ENCODE measurements at regions not wholly inside any gene's neighbourhood (a gene's known extent, or its start where the extent isn't known, plus 50 kb on each side); places are given as distances from the start of the nearest gene placed in this dataset.

DNA sequence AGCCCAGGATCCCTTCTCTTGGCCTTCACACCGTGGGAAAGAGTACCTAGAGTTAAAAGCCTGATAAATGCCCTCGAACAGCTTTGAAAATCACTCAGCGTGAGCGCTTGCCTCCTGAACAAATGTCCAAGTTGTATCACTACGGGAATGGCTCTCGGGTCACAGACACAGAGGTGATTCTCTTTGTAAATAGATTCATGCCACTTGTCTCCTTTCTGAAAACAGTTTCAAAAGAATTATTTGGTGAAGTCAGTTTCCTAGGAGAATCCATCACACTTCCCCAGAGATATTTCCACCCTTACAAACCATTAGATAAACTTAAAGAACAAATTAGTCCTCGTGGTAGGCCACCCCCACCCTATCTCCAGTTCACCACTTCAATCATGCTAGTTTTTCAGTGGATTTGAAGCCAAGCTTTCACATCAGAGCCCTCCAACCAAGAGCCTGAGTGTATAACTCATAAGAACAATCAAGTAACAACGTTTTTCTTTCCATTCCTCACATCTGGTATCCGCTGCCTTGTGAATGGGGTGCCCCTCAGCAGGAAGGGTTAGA, 132.9 kb downstream of the SLC30A10 start:
- intact Hi-C loops (cut with micrococcal nuclease), result no loop called here

GRCh38 chr1:219794085-219794743, 134.1 kb downstream of the SLC30A10 start:
- no peak for DNase-seq (ENCODE audit: low spot score)
- H3K4me3 Mint-ChIP-seq, result no peak overlapping the region
- no peaks in the 10 kb centered on the region for H3K36me3 Mint-ChIP-seq (ENCODE audit: low read depth)
- intact Hi-C loops (cut with micrococcal nuclease), result no loop called here
- peaks cover 2% of the 10 kb centered on the region for H3K27me3 Mint-ChIP-seq (ENCODE audit: insufficient read depth)
- H3K27ac Mint-ChIP-seq, result no peak overlapping the region
- H3K9me3 Mint-ChIP-seq, result no peaks in the 10 kb centered on the region
- no peaks in the 10 kb centered on the region for H3K4me1 Mint-ChIP-seq (ENCODE audit: low read depth)

More for the DNA sequence above, 132.9 kb downstream of the SLC30A10 start:
- no peaks in the 10 kb centered on the region for H3K9me3 Mint-ChIP-seq
- H3K4me3 Mint-ChIP-seq, result no peak overlapping the region
- no peaks in the 10 kb centered on the region for H3K36me3 Mint-ChIP-seq (ENCODE audit: low read depth)
- H3K27me3 Mint-ChIP-seq (ENCODE audit: insufficient read depth), result peaks cover 2% of the 10 kb centered on the region
- no peaks in the 10 kb centered on the region for H3K4me1 Mint-ChIP-seq (ENCODE audit: low read depth)
- DNase-seq (ENCODE audit: low spot score), result no peak
- H3K27ac Mint-ChIP-seq, result no peak overlapping the region

GRCh38 chr1:219792337-219793021, 135.9 kb downstream of the SLC30A10 start:
- H3K27ac Mint-ChIP-seq, result no peak overlapping the region
- intact Hi-C loops (cut with micrococcal nuclease), result no loop called here
- no peak for DNase-seq (ENCODE audit: low spot score)
- H3K4me3 Mint-ChIP-seq, result no peak overlapping the region
- no peaks in the 10 kb centered on the region for H3K9me3 Mint-ChIP-seq
- H3K36me3 Mint-ChIP-seq (ENCODE audit: low read depth), result no peaks in the 10 kb centered on the region
- H3K4me1 Mint-ChIP-seq (ENCODE audit: low read depth), result no peaks in the 10 kb centered on the region
- H3K27me3 Mint-ChIP-seq (ENCODE audit: insufficient read depth), result peaks cover 2% of the 10 kb centered on the region

- Mint-ChIP-seq H3K27ac (no peak overlapping the region), H3K4me1 (ENCODE audit: low read depth) (no peaks in the 10 kb centered on the region), H3K27me3 (ENCODE audit: insufficient read depth) (peaks cover under 1% of the 10 kb centered on the region), H3K4me3 (no peak overlapping the region), H3K9me3 (no peaks in the 10 kb centered on the region), H3K36me3 (ENCODE audit: low read depth) (no peaks in the 10 kb centered on the region)
- intact Hi-C loops (cut with micrococcal nuclease), result no loop called here
- no peak for DNase-seq (ENCODE audit: low spot score)
These were observed 136.6 kb downstream of the SLC30A10 start for GRCh38 chr1:219791766-219792165.

DNA sequence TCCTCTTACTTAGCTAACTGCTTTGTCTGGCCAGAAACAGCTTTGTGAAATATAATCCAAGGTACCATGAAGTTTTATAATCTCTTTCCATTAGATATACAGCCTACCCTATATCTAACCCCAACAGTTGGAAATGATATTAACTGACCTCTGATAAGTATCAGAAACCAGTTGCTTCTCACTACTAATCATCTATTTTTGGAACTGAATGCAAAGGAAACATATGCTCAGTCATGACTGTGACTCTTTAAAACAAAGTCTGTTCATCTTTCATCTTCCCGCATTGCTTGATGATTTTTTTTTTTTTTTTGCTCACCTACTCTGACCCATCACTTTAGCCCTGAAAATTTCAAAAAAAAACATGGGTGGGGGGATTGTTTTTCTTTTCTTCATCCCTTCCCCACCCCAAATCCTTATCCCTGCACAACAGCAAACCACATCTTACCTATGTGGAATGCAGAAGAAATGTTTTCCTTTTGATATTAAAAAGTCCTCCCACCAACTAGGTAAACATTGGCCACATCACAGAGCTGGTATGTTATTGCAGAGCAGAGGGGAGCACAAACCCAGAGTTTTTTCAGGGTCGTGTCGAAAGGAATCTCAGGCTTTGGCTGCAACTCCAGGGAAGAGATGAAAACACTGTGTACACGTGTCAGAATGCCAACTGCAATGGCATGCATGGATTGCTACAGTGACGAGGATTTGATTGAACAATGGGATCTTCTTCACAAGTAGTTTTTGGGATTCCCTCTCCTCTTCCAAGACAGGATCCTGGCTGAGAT, 137.3 kb downstream of the SLC30A10 start:
- Mint-ChIP-seq H3K27me3 (ENCODE audit: insufficient read depth) (no peaks in the 10 kb centered on the region), H3K9me3 (peaks cover 2% of the 10 kb centered on the region), H3K36me3 (ENCODE audit: low read depth) (no peaks in the 10 kb centered on the region), H3K27ac (no peak overlapping the region), H3K4me3 (no peak overlapping the region), H3K4me1 (ENCODE audit: low read depth) (no peaks in the 10 kb centered on the region)
- intact Hi-C loops (cut with micrococcal nuclease), result no loop called here
- DNase-seq (ENCODE audit: low spot score), result no peak

DNA sequence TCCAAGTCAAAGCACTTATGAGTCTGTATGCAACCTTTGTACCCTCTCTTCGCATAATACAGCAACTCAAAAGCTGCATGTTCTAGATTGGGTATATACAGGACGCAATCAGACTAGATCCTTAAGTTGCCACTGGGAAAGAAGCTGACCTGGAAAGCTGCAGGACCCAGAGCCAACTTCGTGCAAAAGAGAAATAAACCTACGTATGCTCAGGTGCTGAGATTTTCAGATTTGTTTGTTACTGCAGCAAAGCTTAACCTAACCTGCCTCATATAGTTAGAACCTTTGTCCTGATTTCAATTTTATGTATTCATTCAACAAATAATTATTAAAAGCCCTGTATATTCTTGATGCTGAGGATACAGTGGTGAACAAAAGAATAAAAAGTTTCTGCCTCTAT, 139.7 kb downstream of the SLC30A10 start:
- intact Hi-C loops (cut with micrococcal nuclease), result no loop called here
- no peak overlapping the region for H3K27ac Mint-ChIP-seq

GRCh38 chr1:219788091-219788490, 140.3 kb downstream of the SLC30A10 start:
- H3K36me3 Mint-ChIP-seq (ENCODE audit: low read depth), result no peaks in the 10 kb centered on the region
- no peak overlapping the region for H3K4me3 Mint-ChIP-seq
- DNase-seq (ENCODE audit: low spot score), result no peak
- H3K4me1 Mint-ChIP-seq (ENCODE audit: low read depth), result no peaks in the 10 kb centered on the region
- peaks cover 3% of the 10 kb centered on the region for H3K9me3 Mint-ChIP-seq
- intact Hi-C loops (cut with micrococcal nuclease), result no loop called here
- H3K27me3 Mint-ChIP-seq (ENCODE audit: insufficient read depth), result no peaks in the 10 kb centered on the region
- no peak overlapping the region for H3K27ac Mint-ChIP-seq

More for the DNA sequence above, 139.7 kb downstream of the SLC30A10 start:
- DNase-seq (ENCODE audit: low spot score), result no peak
- Mint-ChIP-seq H3K36me3 (ENCODE audit: low read depth) (no peaks in the 10 kb centered on the region), H3K4me3 (no peak overlapping the region), H3K27me3 (ENCODE audit: insufficient read depth) (no peaks in the 10 kb centered on the region), H3K4me1 (ENCODE audit: low read depth) (no peaks in the 10 kb centered on the region), H3K9me3 (peaks cover 3% of the 10 kb centered on the region)

GRCh38 chr1:219784660-219785381, 143.5 kb downstream of the SLC30A10 start:
- Mint-ChIP-seq H3K27me3 (ENCODE audit: insufficient read depth) (no peaks in the 10 kb centered on the region), H3K4me3 (no peak overlapping the region), H3K27ac (no peak overlapping the region), H3K9me3 (peaks cover 3% of the 10 kb centered on the region), H3K36me3 (ENCODE audit: low read depth) (no peaks in the 10 kb centered on the region), H3K4me1 (ENCODE audit: low read depth) (no peaks in the 10 kb centered on the region)
- no peak for DNase-seq (ENCODE audit: low spot score)
- intact Hi-C loops (cut with micrococcal nuclease), result no loop called here

DNA sequence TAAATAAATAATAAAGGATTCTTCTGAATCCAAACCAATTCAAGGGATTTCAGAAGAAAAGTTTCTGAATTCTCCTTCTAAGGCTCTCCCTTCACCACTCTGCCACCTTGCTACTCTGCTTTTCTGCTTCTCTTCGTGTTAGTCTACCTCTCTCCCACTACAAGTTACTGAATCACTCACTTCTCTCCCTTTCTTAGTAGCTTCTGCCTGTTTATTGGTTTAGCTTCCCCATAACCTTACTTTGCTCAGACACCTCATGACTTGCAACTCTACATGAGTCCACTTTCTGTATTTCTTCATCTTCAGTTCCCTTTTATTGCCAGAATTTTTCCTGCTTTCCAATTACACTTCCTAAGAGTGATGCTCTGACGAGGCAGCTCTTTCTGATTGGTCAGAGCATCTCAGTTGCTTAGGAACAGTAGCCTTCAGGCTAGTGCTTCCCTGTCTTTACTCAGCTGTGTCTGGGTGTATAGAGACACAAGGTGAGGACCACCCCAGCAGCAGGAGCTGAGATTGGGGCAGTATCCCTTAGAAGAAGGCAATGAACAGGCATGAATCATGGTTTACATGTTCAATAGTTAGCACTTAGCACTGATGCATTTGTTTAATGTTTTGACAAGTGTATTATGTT, 144.6 kb downstream of the SLC30A10 start:
- Mint-ChIP-seq H3K36me3 (ENCODE audit: low read depth) (no peaks in the 10 kb centered on the region), H3K27me3 (ENCODE audit: insufficient read depth) (no peaks in the 10 kb centered on the region), H3K27ac (no peak overlapping the region), H3K4me1 (ENCODE audit: low read depth) (no peaks in the 10 kb centered on the region), H3K4me3 (no peak overlapping the region), H3K9me3 (peaks cover 3% of the 10 kb centered on the region)
- no peak for DNase-seq (ENCODE audit: low spot score)
- intact Hi-C loops (cut with micrococcal nuclease), result no loop called here

- intact Hi-C loops (cut with micrococcal nuclease), result no loop called here
- no peak for DNase-seq (ENCODE audit: low spot score)
- Mint-ChIP-seq H3K4me1 (ENCODE audit: low read depth) (no peaks in the 10 kb centered on the region), H3K4me3 (no peak overlapping the region), H3K27ac (no peak overlapping the region), H3K9me3 (peaks cover 3% of the 10 kb centered on the region), H3K27me3 (ENCODE audit: insufficient read depth) (no peaks in the 10 kb centered on the region), H3K36me3 (ENCODE audit: low read depth) (no peaks in the 10 kb centered on the region)
These were observed 145.4 kb downstream of the SLC30A10 start for GRCh38 chr1:219782929-219783328.

- no peak for DNase-seq (ENCODE audit: low spot score)
- Mint-ChIP-seq H3K27me3 (ENCODE audit: insufficient read depth) (no peaks in the 10 kb centered on the region), H3K4me3 (no peak overlapping the region), H3K36me3 (ENCODE audit: low read depth) (no peaks in the 10 kb centered on the region), H3K27ac (no peak overlapping the region), H3K4me1 (ENCODE audit: low read depth) (no peaks in the 10 kb centered on the region), H3K9me3 (peaks cover 3% of the 10 kb centered on the region)
- intact Hi-C loops (cut with micrococcal nuclease), result no loop called here
These were observed 146.0 kb downstream of the SLC30A10 start for GRCh38 chr1:219782311-219782710.

- intact Hi-C loops (cut with micrococcal nuclease), result no loop called here
- Mint-ChIP-seq H3K4me1 (ENCODE audit: low read depth) (no peaks in the 10 kb centered on the region), H3K4me3 (no peak overlapping the region), H3K9me3 (peaks cover 3% of the 10 kb centered on the region), H3K27ac (no peak overlapping the region), H3K27me3 (ENCODE audit: insufficient read depth) (no peaks in the 10 kb centered on the region), H3K36me3 (ENCODE audit: low read depth) (no peaks in the 10 kb centered on the region)
- DNase-seq (ENCODE audit: low spot score), result no peak
These were observed 146.9 kb downstream of the SLC30A10 start for GRCh38 chr1:219781491-219781890.
